Stromal cell of bone marrow (primary cell): ENCODE measurements at regions not wholly inside any gene's neighbourhood (a gene's known extent, or its start where the extent isn't known, plus 50 kb on each side); places are given as distances from the start of the nearest gene placed in this dataset.
"Not testable (repeated sequence)": the region's sequence is repeated elsewhere in the genome, so short reads cannot be mapped to it uniquely, and the experiment has no call there.

Source experiments
- DNase-seq: peaks from one replicate; pipeline ENCODE4 v3.0.0-alpha.2; 2012; ENCODE audit warnings: low read depth

DNA sequence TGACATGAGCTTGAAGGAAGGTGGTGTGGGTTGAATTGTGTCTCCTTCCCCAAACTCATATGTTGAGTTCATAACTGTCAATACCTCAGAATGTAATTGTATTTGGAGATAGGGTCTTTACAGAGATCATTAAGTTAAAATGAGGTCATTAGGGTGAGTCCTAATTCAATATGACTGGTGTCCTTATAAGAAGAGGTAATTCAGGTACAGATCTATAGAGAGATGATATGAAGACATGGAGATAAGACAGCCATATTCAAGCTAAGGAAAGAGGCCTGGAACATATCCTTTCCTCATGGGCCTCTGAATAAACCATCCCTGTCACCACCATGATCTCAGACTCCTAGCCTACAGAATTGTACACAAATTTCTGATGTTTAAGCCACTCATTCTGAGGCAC lies 514.7 kb upstream of the MGAT4C start:
- DNase-seq = no peak

DNA sequence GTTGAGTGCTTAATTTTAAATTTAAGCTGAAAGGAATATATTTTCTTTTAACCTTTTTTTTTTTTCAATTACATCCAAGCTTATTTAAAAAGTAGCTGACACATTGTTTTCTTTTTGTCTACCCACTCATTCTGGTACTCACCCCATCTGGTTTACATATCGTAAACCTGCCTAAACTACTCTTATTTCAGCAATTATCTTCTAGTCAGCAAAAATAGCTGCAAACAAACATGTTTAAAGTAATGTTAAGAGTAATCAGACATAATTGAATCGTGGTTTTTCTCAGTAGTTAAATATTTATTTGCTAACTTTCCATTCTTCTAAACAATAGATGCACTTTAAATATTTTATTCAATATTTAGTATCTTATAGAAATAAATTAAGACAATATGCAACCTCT lies 492.7 kb upstream of the MGAT4C start:
- DNase-seq = no peak

DNA sequence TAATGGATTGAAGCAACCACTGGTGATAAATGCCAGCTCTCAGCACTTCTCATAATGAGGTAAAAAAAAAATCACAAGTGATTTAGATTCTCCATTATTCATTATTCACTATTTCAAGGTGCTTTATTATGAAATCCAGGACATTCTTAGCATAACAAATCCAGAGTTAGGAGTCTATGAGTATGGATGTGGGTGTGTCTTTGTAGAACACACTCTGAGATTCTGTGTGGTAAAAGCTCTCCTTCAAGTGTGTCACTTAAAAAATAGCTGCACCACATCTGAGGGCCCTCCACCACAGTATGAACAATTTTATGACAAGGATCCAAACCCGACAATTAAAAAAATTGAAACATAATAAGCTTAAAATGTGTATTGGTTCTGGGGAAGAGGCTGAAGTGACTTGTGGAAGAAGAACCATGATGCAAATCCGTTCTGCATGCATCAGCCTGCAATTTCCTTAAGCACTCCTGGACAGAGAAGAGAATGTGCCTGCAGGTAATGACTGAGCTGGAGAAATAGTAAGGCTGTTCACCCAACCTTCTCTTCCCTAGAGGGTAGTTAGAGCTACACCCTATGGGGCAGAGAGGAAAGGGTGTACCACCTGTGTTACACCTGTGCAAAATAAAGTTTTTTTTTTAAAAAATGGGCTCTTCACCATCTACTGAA lies 488.5 kb upstream of the MGAT4C start:
- DNase-seq = no peak

DNA sequence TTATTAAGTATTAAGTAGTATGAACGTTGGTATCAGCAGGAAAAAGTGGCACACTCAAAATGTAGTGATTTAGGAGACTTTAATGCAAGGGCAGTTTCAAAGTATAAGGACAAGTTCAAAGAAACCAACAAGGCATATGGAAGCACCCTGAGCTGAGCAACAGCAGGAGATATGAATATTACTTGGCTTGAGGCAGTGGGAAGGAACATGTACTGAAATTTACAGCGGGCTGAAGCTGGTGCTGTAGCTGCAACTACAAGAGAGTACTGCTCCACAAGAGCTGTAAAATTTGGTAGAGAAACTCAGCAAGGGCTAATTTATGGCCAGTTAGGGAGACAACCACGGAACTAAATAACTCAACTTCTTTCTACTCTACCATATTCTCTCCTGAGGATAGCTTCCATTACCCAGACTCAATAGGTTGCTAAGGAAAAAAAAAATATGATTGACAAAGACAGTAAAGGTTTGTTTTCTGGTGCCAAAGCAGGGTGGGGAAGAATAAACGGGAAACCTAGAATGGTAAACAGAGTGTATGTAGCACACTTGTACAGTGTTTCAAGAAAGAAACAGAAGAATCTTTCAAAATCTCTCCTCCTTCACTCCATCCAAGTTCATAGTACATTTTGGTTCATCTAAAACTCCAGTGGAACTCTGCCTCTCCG lies 487.8 kb upstream of the MGAT4C start:
- no peak for DNase-seq

DNA sequence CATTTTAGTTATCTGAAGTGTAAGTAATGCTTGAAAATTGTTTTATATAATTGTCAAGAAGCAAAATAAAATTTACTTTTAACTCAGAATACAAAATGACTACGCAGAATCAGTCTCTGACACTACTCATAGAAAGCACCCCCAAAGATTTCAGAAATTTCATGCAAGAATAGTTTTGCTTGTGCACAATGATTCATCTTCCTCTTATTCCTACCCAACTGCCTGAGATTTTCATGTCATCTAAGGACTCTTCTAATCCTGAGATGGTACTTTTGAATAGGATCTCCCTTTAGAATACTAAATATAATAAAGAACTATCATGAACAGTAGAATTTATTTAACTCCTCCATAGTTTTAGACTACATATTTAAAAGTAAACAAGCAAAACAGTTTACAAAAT lies 485.3 kb upstream of the MGAT4C start:
- DNase-seq = no peak

DNA sequence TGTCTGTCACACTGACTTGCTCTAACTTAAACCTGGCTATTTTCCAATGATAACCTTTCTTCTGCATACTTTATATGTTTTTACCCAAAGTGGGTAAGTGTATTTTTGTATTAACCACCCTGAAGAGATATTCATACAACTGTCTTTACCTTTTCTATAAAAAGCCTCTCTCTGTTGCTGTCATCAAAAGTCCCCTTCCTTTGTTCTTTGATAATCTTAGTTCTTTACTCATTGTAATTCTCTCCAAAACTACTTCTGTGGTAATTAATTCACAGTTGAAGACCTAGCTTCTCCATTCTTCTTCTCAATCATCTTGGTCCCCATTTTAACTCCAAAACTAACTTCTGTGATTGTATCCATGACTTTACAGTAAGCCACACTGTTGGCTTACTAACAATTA lies 479.7 kb upstream of the MGAT4C start:
- DNase-seq = no peak

DNA sequence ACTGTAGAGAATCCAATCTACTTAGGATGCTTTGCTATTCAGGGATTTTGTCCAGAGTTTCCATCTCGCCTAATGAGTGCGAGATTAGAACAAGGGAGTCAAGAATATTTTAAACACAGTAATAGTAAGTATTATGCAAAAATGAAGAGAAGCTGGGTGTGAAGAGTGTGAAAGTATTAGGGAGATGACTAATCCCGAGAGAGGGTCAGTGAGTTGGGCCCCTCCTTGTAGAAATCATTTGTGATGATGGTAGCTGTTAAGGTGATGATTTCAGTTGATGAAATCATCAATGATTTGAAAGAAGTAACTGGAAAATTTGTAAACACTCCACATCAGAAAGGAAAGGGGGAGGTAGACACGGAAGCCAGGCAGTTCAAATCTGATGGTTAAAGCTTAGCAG lies 478.9 kb upstream of the MGAT4C start:
- no peak for DNase-seq

DNA sequence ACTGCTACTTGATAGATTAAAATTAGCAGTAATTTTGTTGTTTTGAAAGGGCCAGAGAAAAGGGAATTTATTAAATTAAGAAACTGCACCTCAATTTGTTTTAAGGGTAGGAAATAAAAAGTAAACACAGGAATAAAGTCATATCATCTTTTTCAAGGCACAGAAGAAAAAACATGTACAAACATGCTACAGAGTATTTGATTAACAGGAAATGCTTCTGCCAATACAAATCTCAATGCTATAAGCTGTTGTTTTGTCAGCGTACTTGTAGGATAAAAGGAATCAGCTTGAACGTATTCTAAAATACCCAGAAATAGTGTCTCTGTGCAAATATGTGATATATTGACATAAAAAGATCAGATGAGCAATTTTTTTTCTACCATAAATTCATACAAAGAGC lies 474.0 kb upstream of the MGAT4C start:
- no peak for DNase-seq

DNA sequence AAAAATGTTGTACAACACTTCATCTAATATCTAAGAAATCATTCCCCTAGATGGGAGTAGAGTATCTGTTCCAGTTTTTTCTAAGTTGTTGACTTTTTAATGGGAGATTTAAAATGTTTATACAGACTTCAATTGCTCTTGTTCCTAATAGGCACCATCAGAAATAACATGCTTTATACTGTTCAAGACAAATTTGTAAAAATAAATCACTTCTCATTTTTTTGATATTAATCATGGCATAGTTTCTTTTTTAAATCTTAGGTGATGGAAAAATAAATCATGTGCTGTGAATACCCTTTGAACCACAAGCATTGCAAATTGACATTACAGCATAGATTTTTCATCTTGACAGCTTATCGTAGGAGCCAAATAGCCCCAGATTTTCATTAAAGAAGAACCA lies 473.5 kb upstream of the MGAT4C start:
- no peak for DNase-seq

DNA sequence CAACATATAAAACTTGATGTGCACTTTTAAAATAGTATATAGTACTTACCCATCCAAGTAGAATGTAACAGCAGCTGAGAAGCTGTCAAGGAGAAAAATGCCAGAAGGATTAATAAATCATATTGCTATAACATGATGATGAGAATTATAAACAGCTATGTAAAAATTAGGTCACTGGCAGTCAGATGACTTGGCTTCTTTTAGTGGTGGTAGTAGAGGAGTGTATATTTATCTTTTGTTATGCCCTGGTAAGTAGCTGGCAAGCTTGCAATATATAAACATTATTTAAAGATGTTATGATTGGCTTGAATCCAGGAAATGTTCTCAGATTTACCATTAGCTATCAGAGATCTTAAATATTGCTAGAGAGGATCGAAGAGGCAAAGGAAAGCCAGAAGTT lies 471.0 kb upstream of the MGAT4C start:
- peak; percentile 9 for DNase-seq

DNA sequence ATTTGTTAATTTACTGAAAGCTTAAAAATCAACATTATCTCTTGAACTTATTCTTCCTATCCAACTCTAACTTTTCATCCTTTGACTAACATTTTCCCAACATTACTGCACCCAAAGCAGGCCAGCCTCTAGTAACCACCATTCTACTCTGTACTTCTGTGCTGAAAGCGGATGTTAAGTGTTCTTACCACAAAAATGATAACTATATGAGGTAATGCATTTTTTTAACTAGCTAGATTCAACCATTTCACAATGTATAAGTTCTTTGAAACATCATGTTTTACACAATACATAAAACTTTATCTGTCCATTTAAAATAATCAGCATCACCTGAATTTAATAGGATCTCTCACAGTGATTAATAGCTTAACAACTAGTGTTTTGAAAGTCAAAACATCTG lies 468.5 kb upstream of the MGAT4C start:
- DNase-seq = no peak

DNA sequence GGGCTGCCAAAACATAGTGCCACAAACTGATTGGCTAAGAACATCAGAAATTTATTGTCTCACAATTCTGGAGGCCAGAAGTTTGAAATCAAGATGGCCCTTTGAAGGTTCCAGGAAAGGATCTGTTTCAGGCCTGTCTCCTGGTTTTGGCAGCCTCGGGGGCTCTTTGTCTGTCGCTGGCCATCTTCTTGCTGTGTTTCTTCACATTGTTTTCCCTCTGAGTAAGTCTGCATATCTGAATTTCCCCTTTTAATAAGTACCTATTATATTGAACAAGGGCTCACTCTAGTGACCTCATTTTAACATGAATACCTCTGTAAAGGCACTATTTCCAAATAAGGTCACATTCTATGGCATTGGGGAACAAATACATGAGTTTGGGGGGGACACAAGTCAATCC lies 467.1 kb upstream of the MGAT4C start:
- DNase-seq = no peak

DNA sequence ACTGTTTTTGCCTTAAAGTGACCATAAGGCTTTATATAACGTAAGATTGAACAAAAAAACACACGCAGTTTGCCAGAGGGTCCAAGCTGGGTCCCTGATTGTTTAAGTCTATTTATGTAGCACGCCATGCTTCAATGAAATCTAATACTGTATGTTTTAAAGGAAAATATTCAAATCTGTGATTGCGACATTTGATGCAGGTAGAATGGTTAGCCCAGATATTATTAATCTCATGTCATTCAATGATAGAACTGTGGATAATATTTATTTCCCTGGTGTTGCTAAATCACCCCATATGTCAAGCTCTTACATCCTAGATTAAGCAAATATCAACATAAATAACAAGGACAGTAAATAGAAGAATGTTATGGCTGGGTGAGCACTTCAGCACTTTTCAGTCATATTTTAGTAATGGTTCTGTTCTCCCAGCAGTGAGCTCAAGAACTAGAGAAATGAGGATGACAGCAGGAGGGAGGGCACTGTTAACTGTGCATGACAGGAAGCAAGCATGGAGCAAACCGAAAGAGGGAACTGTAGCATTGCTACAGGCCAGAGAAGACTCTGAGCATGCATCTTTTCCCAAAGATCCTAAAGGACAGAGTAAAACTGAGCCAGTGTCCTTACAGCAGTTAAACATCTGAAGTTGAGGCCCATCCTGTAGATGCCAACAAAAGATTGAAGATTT lies 465.7 kb upstream of the MGAT4C start:
- no peak for DNase-seq

DNA sequence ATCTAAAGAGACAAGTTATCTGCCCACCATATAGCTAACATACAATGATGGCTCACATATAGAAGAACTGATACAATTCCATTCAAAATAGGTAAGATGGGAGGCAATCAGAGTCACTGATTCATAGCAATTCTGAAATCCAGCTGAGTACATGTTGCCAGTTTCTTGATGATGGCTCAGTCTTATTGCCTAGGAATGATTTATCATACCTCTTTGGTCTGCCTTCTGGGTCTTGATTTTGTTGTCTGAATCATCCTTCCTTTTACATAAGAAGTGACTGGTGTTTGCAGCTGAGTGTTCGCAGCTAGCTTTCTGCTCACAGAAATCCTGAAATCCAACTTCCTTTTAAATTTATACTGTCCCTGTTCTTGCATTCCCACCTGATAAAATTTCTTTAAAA lies 463.2 kb upstream of the MGAT4C start:
- peak; percentile 24 for DNase-seq

DNA sequence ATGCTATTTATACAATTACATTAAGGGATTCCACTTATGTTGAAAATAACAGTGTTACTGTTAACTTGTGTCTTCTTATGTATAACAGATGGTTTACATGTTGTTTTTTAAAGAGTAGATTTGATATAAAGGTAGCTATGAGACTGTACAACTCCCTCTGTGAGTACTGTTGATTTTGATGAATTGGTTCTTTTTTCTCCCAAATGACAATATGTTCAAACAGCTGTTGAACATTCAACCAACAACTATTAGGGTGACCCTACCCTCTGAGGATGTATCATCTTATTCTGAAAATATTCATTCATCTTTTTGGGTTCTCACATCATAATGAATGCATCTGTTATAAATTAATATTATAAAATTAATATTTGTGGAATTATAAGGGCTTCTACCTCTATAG lies 456.9 kb upstream of the MGAT4C start:
- no peak for DNase-seq

DNA sequence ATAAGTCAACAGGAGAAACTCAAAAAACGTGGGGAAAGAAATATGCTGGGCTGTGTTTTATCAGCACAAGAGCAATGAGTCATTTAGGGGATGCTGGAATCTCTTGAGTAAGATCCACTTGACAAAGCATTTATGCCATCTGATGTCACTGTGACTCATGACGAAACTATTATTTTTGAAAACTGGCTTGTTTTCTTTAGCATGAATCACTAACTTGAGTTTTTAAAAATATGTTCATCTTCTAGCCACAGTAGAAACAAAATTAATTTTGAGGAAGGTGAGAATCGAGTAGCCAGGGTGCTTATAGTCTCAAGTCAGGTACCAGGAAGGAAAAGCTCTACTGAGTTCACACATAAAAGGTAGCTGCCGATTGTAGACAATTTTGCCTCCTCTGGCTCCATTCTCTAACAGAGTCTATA lies 456.2 kb upstream of the MGAT4C start:
- DNase-seq = peak; percentile 98

DNA sequence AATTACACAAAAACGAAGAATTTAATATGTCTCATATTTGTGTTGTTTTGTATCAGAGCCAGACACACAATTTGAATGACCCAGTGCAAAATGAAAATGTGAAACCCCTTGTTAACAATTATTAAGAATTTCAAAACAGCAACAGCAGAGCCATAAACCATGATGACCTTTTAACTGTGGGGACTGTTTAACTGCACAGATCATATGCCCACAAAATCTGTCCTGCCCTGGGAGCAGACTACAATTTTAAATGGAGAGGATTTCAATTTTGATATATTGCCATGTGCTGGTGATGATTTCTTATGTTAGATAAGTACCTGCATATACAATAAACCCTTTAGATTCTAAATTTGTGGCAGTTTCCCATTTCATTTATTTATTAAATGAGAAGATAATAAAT lies 455.5 kb upstream of the MGAT4C start:
- DNase-seq = no peak

DNA sequence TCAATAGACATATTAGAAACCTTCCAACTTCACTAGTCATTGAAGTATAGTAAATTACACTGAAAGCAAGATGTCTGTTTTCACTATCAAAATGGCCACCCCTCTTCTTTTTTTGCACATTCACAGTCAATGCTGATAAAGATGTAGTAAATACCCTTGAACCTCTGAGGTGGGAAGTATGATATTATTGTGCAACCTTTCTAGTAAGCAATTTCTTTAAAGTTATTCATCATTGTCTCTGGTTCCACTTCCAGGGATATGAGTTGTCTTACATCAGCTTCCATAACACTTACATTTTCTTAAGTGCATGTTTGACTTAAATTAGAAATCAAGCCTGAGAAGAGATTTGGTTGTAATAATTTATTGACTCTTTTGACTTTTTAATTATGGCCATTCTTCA lies 453.9 kb upstream of the MGAT4C start:
- DNase-seq = no peak

DNA sequence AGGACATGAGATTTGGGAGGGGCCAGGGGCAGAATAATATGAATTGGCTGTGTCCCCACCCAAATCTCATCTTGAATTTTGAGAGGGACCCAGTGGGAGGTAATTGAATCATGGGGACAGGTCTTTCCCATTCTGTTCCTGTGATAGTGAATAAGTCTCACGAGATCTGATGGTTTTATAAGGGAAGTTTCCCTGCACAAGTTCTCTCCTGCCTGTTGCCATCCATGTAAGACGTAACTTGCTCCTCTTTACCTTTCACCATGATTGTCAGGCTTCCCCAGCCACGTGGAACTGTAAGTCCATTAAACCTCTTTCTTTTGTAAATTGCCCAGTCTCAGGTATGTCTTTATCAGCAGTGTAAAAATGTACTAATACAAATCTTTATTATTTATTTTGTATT lies 452.8 kb upstream of the MGAT4C start:
- not testable (repeated sequence) for DNase-seq

DNA sequence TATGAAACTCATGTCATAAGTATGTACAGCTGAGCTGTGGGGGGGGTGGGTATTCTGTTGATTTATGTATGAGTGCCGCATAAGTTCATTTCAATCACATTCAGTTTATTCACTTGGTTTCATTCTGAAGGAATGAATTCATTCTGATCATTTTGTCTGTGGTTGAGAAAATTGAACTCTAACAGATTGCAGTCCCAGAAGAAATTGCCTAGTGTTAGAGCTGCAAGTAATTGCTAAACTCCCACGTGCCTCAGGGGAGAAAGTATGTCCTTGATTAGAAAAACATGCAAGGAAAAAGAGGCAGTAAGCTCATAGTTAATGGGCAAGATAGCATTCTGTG lies 442.4 kb upstream of the MGAT4C start:
- DNase-seq = peak; percentile 54

DNA sequence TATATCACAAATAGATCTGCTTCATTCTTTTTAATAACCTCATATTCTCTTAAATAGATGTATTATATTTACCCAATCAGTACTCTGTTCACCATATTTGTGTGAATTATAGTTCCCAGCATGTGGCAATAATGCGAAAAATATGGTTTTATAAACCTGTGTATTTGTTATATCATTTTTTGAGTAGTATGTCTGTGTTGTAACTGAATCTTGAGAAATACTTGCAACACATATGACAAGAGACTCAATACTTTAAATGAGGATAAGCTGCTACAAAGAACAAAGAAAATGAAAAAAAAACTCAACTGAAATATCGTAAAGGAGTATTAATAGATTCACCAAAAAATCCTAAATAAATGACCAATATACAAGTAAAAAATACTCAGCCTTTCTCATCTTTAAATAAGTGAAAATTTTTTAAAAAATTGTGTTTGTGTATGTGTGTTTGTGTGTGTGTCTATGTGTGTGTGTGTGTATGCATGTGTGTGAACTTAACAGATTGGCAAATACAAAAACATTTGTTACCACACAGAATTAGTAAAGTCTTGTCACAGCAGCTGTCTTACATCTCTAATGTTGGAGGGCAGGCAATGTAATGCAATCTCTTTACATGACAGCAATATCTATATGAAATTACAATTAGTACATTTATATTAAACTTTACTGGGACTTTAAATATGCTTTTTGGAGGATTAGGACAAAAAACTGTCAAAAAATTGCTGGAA lies 441.9 kb upstream of the MGAT4C start:
- DNase-seq = no peak

DNA sequence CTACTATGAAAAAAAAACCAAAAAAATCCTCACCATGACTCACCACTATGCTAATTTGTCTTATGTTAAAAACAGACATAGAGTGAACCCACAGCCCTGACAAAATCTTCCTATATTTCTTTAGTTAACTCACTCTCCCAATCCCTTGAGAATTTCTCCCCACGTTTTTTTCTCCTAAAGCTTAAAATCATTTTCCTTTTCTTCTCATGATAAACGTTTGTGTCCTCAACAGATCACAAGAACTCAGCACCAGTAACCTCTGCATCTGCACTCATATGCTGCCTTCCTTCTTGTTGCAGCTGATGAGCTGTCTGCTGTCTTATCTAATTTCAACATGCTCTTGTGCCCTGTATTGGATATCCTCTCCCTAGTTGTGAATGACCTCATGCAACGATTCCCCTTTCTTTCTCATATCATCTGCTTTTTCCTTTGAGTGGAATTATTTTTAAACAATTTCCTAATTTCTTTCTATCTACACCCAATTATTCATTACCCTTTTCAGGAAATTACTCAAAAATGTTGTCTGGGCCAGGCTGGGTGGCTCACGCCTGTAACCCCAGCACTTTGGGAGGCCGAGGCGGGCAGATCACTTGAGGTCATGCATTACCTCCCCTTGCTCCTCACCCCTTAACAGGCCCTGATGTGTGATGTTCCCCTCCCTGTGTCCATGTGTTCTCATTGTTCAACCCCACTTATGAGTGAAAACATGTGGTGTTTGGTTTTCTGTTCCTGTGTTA lies 427.5 kb upstream of the MGAT4C start:
- DNase-seq = peak; percentile 20
